SKM-1 (cell line): ENCODE measurements at regions not wholly inside any gene's neighbourhood (a gene's known extent, or its start where the extent isn't known, plus 50 kb on each side); places are given as distances from the start of the nearest gene placed in this dataset.

ENCODE experiments used
- DNase-seq: peaks from one replicate; lab custom pipeline; 2025; ENCODE audit not compliant: unreplicated experiment; lab: John Stamatoyannopoulos, UW

DNA sequence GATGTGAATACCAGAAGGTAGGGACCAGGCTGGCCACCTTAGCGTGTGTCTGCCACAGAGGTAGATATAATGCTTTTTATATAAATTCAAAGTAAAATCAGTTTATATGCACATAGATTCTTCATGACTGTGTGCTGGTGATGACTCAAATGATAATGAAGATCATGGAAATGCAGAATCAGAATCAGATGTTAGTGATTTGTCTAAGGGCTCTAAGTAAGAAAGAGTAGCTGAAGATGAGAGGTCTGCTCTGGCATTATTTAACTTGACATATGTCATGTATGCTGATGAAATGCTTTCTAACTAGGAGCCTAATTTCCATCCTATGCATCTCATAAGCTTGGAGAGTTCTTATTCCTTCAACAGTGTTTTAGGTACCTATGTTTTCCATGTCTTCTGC lies 50.3 kb upstream of the DPH6 start:
- no peak for DNase-seq

DNA sequence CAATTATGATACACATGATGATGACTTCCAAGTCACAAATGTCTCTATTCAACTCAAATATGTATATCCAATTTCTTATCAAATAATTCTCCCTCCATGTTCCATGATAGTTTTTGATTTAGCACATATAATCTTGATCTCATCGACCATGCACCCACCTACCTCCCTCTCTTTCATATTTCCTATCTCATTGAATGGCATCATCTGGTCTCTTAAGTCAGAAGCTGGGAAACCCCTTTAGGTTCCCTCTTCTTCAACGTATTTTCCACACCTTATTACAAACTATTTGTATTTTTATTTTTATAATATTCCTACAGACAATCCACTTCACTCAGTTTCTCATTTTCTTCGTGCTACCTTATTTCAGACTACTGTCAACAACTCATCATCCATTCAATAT lies 56.9 kb upstream of the DPH6 start:
- DNase-seq: no peak

- DNase-seq: no peak
These were observed 57.3 kb upstream of the DPH6 start for GRCh38 chr15:35603301-35603700.

GRCh38 chr15:35603856-35604255 lies 57.9 kb upstream of the DPH6 start:
- no peak for DNase-seq

DNA sequence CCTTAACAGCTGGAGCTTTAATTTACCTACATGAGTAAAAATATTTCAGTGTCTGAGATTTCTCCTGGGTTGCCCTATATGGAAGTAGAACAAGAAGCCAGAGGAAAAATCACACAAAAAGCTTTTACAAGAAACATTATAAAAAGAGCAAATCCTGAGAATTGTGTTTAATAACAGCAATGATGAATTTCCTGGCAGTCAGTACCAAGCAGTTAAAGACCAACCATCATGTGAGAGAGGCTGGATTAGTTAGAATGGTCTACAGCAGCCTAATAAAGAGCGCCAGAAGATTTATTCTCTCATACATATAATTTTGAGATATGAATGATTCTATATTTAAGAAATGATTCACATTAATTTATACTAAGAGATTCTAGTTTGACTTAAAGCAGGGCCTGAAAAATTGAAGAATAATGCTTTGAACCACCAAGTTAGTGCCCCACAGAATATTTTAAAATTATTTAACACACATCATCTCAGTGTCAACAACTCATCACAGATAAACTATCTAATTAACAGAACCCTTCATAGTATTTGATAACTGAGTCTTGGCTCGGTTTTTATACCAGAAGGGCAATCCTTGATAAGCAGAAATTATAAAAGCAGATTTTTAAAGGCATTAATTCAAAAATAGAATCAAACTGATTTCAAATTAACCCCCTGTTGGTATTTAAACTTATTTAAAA lies 59.9 kb upstream of the DPH6 start:
- no peak for DNase-seq

- no peak for DNase-seq
These were observed 60.5 kb upstream of the DPH6 start for GRCh38 chr15:35606450-35606779.

GRCh38 chr15:35616498-35617271 lies 70.7 kb upstream of the DPH6 start:
- no peak for DNase-seq

DNA sequence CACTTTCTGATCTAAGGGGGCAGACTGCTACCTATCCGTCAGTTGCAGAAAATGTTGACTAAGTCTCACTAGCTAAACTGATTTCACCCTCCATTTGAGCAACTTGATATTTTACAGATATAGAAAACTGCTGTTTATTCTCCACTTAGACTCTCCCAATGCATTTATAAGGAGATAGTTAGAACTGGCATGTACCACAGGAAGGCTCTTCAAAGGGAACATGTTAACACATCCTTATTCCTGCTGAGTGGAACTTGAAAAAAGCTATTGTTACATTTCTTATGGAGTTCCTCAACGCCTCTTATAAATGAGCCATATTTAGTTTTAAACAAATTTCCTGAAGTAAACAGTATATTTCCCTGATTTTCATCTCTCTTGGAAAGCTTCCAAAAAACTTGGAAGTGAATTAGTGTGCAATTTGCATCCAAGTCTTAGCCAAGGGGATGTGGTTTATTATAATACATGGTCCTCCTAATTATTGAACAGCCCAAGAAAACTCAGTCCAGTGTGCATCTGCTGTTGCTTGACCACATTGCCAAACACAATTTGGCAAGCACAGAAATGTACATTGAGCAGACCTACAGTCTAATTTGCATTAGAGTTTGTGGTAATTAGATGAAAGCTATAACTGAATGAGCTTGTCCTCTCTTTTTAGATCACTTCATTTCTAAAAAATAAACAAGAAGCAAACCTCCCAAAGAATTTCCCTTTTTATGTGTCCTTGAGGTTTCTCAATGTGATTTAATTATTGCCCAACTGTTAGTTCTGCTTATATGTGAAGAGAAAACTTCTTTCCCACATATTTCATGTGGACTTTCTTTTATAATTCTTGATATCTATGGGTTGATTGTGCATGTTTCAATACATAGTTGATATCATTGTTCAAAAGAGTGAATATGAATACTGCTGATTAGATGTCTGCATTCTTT lies 72.6 kb upstream of the DPH6 start:
- DNase-seq: no peak

- no peak for DNase-seq
These were observed 76.8 kb upstream of the DPH6 start for GRCh38 chr15:35622641-35623340.

- no peak for DNase-seq
These were observed 78.9 kb upstream of the DPH6 start for GRCh38 chr15:35624881-35625280.

GRCh38 chr15:35626571-35627318 lies 80.8 kb upstream of the DPH6 start:
- no peak for DNase-seq

- DNase-seq: no peak
These were observed 81.7 kb upstream of the DPH6 start for GRCh38 chr15:35627696-35628095.

DNA sequence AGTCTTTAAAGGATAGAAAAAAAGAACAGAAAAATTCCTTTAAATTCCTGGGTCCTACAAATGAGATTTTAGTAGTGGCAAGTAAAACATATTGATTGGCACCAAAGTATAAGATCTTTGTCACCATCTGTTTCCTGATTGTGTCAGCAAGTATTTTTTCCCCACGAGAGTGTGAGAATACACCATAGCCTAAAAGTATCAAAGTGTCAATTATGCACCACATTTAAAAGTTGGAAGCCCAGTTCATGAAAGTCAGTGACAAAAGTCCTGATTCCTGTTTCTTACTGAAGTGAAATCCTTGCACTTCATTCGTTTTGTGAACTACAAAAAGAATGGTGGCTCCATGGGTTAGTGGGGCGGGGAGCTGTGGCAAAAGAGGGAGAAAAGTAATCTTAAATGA lies 83.8 kb upstream of the DPH6 start:
- DNase-seq: no peak

- peak; percentile 86 for DNase-seq
These were observed 84.6 kb upstream of the DPH6 start for GRCh38 chr15:35630532-35630931.

DNA sequence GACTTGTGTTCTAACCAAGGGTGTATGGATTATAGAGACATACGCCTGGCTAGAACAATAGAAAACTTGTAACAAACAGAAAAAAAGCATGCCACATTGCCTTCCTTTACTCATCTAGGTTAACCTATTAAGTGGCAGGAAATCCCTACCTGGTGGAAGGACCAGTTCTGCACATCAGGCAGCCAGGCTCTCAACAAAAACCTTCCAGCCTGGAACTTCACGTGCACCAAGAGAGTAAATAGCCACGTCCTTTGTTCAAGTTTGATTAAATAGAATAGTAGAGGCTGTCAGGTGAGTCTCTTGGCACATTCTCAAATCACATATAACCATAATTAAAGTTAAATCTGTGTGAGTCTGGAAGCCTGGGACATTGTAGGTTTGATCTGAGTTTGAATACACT lies 85.0 kb upstream of the DPH6 start:
- DNase-seq: no peak

GRCh38 chr15:35633677-35634076 lies 87.7 kb upstream of the DPH6 start:
- DNase-seq: no peak

DNA sequence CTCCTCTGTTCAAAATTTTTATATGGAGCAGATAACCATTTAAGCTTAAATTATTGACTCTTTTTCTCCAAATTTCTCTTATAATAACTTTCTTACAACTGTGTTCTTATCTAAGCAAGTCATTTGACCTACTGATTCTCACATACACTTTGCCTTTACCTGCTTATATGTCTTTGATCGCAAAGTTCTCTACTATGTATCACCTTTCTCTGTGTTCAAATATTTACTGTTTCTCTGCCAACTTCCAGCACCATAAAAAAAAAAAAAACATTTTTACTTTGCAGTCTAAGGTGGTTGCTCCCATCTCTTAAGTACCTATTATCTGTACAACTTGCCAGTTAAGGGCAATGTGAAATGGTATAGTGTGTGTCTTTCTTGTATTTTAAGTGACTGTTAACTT lies 100.8 kb upstream of the DPH6 start:
- DNase-seq: no peak

- no peak for DNase-seq
These were observed 101.3 kb upstream of the DPH6 start for GRCh38 chr15:35647303-35647702.

DNA sequence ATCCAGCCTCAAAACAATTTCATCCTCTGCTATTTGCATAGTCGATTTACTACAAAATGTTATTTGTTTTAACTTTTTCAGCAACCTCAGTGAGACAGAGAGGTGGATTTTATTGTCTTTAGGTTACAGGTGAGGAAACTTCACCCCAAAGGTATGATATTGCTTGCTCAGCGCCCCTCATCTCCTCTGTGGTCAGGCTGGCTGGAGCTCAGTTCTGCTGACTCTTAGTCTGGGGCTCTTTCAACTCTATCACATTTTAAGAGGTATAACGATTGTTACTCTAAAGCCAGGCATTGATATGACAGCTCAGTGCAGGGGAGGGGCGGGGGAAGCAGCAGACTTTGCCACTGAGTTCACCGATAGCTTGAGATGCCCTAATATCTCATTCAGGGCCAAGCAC lies 103.0 kb upstream of the DPH6 start:
- DNase-seq: no peak

DNA sequence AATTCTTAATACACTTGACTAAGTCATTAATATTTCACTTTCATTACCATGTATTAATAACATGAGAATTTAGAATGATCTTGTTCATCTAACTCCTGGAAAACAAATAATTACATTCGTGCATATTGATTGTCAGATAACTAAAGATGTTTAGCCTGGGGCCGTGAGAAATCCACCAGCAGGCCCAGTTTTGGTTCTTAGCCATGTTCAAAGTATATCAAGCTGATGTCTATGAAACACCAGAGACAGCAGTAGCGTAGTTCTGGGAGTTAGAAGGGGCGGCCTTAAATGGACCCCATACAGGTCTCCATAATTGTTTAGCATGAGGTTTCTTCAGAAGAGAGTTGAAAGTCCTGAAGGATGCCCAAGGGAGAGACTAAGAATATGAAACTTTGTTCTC lies 103.6 kb upstream of the DPH6 start:
- DNase-seq: no peak

GRCh38 chr15:35654332-35654731 lies 108.4 kb upstream of the DPH6 start:
- DNase-seq: no peak
